ENCODE measurements at regions not wholly inside any gene's neighbourhood (a gene's known extent, or its start where the extent isn't known, plus 50 kb on each side); places are given as distances from the start of the nearest gene placed in this dataset.

GRCh38 chr2:30324245-30324908, 93.0 kb downstream of the LBH start:
- H3K4me1 ChIP-seq (ENCODE audit: control insufficient read depth in 1 of 2, insufficient read depth in 2 of 2, low read length in 2 of 2) = no peaks in the 10 kb centered on the region
- Mint-ChIP-seq H3K4me3 (no peak overlapping the region), H3K4me1 (no peaks in the 10 kb centered on the region), H3K36me3 (no peaks in the 10 kb centered on the region), H3K9me3 (peaks cover 0 to 3% (median 2%) of the 10 kb centered on the region in 7 donors), H3K27ac (peak overlapping the region in 1 of 7 donors; percentile 11), H3K27me3 (ENCODE audit: low read depth in 3 of 3) (peaks cover 6 to 8% (median 6%) of the 10 kb centered on the region in 3 donors)
- no peak for TF ChIP-seq CTCF (IDR thresholded peaks at IDR 0.05)
- DNase-seq = no peak
- no peak overlapping the region for H3K27ac ChIP-seq (ENCODE audit: low read depth in 1 of 2, low read length in 2 of 2)
- no peaks in the 10 kb centered on the region for H3K27me3 ChIP-seq (ENCODE audit: control insufficient read depth in 2 of 2, insufficient read depth in 2 of 2, low read length in 2 of 2)
- WGBS (ENCODE audit: insufficient coverage) = no CpG with 5 or more reads among the region's 4 CpGs
- H3K9me3 ChIP-seq (replicated peaks in 1 of 2; ENCODE audit: control insufficient read depth in 1 of 2, insufficient read depth in 1 of 2, low read length in 2 of 2) = no peaks in the 10 kb centered on the region
- no peak overlapping the region for H3K4me3 ChIP-seq (replicated peaks in 1 of 3; ENCODE audit: low read depth in 2 of 3, low read length in 3 of 3)
- H3K9ac ChIP-seq (ENCODE audit: insufficient read depth, low read length, poor library complexity, severe bottlenecking) = no peak overlapping the region
- no peak overlapping the region for H3K4me2 ChIP-seq (replicated peaks; ENCODE audit: extremely low read depth, low read length, poor library complexity, severe bottlenecking)
- intact Hi-C loops (cut with micrococcal nuclease) = no loop called here
- H4K20me1 ChIP-seq (ENCODE audit: insufficient read depth, low read length) = no peaks in the 10 kb centered on the region
- H3K36me3 ChIP-seq (replicated peaks in 1 of 2; ENCODE audit: control insufficient read depth in 1 of 2, insufficient read depth in 2 of 2, low read length in 2 of 2) = no peaks in the 10 kb centered on the region
- no peak overlapping the region for H2AFZ ChIP-seq (ENCODE audit: insufficient read depth, low read depth, low read length, poor library complexity, severe bottlenecking)
- H3K79me2 ChIP-seq (ENCODE audit: insufficient read depth, low read length) = no peaks in the 10 kb centered on the region

DNA sequence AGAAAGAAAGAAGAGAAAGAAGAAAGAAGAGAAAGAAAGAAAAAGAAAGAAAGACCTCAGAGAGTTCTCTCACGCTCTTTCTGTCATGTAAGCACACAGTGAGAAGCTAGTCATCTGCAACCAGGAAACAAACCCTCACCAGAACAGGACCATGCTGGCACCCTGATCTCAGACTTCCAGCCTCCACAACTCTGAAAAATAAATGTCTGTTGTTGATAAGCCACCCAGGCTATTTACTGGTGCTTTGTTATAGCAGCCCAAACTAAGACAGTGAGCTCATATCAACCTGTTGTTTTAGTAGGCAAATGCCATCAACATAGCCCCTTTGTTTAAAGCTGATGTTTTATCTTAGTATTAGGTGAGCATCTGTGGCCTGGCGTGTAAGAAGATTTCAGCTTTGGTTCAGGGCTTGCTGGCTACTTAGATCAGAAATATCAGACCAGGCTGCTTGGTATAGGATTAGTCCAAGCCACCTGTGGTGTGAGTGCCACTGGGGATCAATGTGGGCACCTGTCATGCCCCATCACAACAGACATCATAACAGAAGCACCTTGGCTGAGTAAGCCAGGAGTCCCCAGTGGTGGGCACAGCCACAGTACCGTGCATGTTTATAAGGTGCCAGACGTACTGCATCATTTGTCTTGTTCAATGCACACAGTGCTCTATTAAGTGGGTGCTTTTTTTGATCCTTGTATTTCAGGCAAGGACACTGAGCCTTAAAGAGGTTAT, 94.4 kb downstream of the LBH start:
- Histone ChIP-seq H2AFZ (ENCODE audit: insufficient read depth, low read depth, low read length, poor library complexity, severe bottlenecking) (no peak overlapping the region), H3K9me3 (replicated peaks in 1 of 2; ENCODE audit: control insufficient read depth in 1 of 2, insufficient read depth in 1 of 2, low read length in 2 of 2) (no peaks in the 10 kb centered on the region), H3K4me3 (replicated peaks in 1 of 3; ENCODE audit: low read depth in 2 of 3, low read length in 3 of 3) (no peak overlapping the region), H3K4me2 (replicated peaks; ENCODE audit: extremely low read depth, low read length, poor library complexity, severe bottlenecking) (no peak overlapping the region), H4K20me1 (ENCODE audit: insufficient read depth, low read length) (no peaks in the 10 kb centered on the region), H3K27me3 (ENCODE audit: control insufficient read depth in 2 of 2, insufficient read depth in 2 of 2, low read length in 2 of 2) (no peaks in the 10 kb centered on the region), H3K4me1 (ENCODE audit: control insufficient read depth in 1 of 2, insufficient read depth in 2 of 2, low read length in 2 of 2) (no peaks in the 10 kb centered on the region), H3K79me2 (ENCODE audit: insufficient read depth, low read length) (no peaks in the 10 kb centered on the region), H3K27ac (ENCODE audit: low read depth in 1 of 2, low read length in 2 of 2) (no peak overlapping the region), H3K9ac (ENCODE audit: insufficient read depth, low read length, poor library complexity, severe bottlenecking) (no peak overlapping the region), H3K36me3 (replicated peaks in 1 of 2; ENCODE audit: control insufficient read depth in 1 of 2, insufficient read depth in 2 of 2, low read length in 2 of 2) (no peaks in the 10 kb centered on the region)
- intact Hi-C loops (cut with micrococcal nuclease) = no loop called here
- Mint-ChIP-seq H3K9me3 (peaks cover 0 to 6% (median 4%) of the 10 kb centered on the region in 7 donors), H3K4me3 (no peak overlapping the region), H3K27me3 (ENCODE audit: low read depth in 3 of 3) (peaks cover 3 to 5% (median 5%) of the 10 kb centered on the region in 3 donors), H3K27ac (no peak overlapping the region), H3K36me3 (no peaks in the 10 kb centered on the region), H3K4me1 (no peaks in the 10 kb centered on the region)
- no CpG with 5 or more reads among the region's 4 CpGs for WGBS (ENCODE audit: insufficient coverage)
- no peak for DNase-seq
- no peak for TF ChIP-seq CTCF (IDR thresholded peaks at IDR 0.05)

Measured in CD14-positive monocyte (primary cell).